ENCODE measurements at regions not wholly inside any gene's neighbourhood (a gene's known extent, or its start where the extent isn't known, plus 50 kb on each side); places are given as distances from the start of the nearest gene placed in this dataset.

DNA sequence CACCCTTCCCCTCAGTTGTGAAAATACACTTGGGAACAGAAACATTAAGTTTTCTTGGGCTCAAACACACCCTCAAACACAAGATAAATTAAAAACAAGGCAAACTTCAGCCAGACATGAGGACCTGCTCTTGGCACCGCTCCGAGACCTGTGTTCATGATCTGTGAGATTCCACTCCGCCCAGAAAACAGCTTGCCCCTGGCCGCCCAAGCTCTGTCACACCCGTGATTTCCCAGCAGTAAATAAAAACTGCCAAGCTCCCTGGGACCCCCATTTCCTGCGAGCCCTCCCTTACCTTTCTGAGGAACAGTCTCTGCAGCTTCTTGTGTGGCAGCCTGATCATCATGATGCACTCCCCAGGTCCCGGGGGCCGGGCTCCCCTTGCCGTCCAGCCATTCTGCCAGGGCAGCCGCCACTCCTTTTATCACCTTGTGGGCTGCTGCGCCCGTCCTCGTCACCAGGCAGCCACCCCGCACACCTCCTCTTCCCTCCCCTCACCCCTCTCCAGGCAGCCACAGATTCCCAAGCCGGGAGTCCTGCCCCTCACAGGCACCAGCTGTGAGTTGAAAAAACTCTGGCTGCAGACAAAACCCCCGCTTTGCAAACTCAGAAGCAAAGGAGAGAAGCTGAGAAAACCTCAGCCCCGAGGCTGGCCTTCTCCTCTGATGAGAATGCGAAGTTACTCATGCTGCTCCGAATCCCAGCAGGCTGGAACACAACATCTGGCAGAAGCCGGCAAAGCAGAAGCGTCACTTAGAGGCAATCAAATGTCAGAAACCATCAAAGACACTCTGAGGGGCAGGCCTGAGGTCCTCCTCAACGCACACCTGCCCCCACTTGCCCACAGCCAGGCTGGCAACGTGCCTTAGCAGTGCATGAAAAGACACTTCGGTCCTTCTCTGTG lies 130.4 kb upstream of the RPS6KA2 start:
- TF ChIP-seq, protein P1, sequence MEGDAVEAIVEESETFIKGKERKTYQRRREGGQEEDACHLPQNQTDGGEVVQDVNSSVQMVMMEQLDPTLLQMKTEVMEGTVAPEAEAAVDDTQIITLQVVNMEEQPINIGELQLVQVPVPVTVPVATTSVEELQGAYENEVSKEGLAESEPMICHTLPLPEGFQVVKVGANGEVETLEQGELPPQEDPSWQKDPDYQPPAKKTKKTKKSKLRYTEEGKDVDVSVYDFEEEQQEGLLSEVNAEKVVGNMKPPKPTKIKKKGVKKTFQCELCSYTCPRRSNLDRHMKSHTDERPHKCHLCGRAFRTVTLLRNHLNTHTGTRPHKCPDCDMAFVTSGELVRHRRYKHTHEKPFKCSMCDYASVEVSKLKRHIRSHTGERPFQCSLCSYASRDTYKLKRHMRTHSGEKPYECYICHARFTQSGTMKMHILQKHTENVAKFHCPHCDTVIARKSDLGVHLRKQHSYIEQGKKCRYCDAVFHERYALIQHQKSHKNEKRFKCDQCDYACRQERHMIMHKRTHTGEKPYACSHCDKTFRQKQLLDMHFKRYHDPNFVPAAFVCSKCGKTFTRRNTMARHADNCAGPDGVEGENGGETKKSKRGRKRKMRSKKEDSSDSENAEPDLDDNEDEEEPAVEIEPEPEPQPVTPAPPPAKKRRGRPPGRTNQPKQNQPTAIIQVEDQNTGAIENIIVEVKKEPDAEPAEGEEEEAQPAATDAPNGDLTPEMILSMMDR (IDR thresholded peaks at IDR 0.05): no peak
- TF ChIP-seq POLR2A (IDR thresholded peaks at IDR 0.05): no peak
- intact Hi-C loops (cut with DNase I; ENCODE audit: low total_unique reads): no loop called here
- DNase-seq (ENCODE audit: low spot score in 2 of 2): no peak
- H3K4me3 ChIP-seq (ENCODE audit: low read depth, poor library complexity, severe bottlenecking): no peak overlapping the region
- WGBS, 2 donors: 15 to 16% methylated on average over 24 of the region's 24 CpGs

DNA sequence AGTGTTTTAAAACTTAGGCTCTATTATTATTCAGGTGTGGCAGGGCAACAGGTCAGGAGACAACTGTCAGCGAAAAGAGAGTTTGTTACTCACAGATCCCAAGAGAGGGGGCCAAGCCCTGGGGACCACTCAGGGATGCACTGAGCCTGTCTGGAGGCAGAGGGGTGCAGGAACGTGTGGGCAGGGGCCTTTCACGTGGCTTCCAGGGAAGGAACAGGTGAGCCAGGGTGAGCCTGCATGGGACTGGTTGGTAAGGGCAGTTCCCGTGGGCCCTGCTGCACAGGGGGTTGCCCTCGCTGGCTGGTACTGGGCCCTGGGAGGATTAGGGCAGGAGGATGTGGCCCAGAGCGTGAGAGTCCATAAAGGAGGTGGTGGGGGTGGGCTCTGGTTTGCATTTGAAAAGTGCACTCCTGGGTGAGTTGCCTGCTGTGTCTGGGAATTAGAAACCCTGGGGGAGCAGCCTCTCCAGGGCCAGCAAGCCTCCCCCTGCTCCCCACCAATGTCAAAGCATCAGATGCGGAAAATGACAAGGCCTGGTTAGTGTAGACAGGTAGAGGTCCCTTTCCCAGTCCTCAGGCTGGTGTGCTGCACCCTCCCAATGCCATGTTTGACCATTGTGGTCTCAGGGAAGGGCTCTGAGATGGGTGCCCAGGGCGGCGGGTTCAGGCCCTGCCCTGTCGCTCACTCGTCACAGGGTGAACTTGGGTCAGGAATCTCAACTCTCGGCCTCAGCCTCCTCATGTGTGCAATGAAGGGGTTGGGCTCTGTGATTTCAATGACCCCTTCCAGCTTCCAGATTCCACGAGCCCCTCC lies 127.4 kb upstream of the RPS6KA2 start:
- WGBS, 2 donors: 92 to 93% methylated on average over 12 of the region's 13 CpGs
- no peak overlapping the region for H3K4me3 ChIP-seq (ENCODE audit: low read depth, poor library complexity, severe bottlenecking)
- TF ChIP-seq, protein P1 (IDR thresholded peaks at IDR 0.05): no peak
- no peak for TF ChIP-seq POLR2A (IDR thresholded peaks at IDR 0.05)
- intact Hi-C loops (cut with DNase I; ENCODE audit: low total_unique reads): no loop called here
- DNase-seq (ENCODE audit: low spot score in 2 of 2): no peak

DNA sequence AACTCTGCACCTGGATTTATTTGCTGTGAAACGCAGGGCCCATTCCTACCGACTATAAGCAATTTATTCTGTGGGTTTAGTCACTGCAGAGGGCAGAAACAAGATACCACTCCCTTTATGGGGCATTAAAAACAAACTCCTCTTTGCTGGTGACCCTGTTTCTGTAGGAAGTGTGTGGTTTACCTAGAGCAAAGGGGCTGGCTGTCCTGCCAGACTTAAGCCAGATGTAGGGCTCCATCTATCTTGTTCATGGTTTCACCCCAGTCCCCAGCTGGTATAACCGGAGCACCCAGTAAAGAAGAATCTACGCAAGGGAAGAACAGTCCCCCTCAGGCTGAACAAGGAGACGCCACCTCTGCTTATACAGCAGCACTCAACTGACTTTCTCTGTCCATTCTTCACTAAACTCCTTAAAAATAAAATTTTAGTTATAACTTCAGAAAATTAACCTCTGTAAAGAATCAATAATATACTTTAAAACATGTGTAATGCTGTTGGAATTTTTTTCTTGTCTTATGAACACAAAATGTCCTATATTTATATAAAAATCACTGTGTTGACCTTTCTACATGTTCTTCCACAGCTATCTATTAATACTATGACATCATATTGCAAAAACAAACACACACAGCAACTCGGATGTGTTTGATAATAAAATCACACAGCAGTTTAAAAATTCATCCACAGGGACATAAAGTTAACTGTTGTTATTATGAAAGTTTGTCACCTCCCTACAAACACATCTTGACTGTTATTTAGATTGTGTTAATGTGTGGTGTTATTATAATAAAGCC lies 126.1 kb upstream of the RPS6KA2 start:
- DNase-seq (ENCODE audit: low spot score in 2 of 2): no peak
- intact Hi-C loops (cut with DNase I; ENCODE audit: low total_unique reads): no loop called here
- H3K4me3 ChIP-seq (ENCODE audit: low read depth, poor library complexity, severe bottlenecking): no peak overlapping the region
- TF ChIP-seq POLR2A (IDR thresholded peaks at IDR 0.05): no peak
- TF ChIP-seq, protein P1 (IDR thresholded peaks at IDR 0.05): no peak
- WGBS, 2 donors: 77 to 80% methylated on average over 6 of the region's 6 CpGs

DNA sequence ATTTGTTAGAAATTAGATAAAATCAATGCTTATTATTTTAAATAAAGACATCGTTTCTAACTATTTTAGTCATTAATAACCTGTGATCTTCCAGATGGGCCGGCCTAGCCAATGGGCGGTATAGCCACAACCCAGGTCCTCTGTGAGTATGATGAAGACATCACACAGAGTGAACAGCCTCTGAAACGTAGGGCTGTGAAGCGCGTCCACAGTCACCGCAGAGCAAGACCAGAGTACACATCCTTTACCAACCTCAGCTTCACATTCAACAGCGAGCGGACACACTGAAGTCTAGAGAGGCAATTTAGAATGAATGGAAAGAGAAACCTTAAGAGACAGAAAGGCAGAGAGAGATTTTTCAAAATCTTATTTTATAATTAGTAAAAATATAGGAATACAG lies 125.0 kb upstream of the RPS6KA2 start:
- 89 to 91% methylated on average over 9 of the region's 9 CpGs for WGBS, 2 donors
- H3K4me3 ChIP-seq (ENCODE audit: low read depth, poor library complexity, severe bottlenecking): no peak overlapping the region
- DNase-seq (ENCODE audit: low spot score in 2 of 2): no peak
- intact Hi-C loops (cut with DNase I; ENCODE audit: low total_unique reads): no loop called here
- no peak for TF ChIP-seq POLR2A (IDR thresholded peaks at IDR 0.05)
- TF ChIP-seq, protein P1 (IDR thresholded peaks at IDR 0.05): no peak

DNA sequence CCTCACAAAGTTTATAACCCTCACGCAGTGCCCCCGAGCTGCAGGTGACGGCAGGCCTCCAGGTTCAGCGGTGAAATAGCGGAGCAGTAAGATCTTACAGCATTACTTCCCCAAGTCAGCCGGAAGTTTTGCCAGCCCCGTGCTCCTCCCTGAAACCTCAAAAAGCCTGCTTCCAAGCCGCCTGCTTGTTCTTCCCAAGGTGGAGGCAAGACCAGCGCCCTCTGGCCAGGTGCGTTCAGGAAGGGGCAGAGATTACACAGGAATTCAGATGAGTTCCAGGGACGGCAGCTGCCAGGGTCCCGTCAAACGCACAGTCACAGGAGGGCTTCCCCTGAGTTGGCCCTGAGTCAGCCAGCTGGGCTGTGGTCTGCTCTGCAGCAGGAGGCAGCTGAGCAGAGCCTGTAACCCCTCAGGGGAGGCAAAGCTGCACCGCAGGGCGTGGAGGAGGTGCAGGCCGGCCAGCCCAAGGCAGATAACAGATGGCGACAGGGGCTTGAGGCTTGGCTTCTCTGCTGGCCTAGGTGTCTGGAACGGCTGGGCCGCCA lies 124.1 kb upstream of the RPS6KA2 start:
- 66 to 74% methylated on average over 12 to 19 of the region's 19 CpGs for WGBS, 2 donors
- TF ChIP-seq POLR2A (IDR thresholded peaks at IDR 0.05): no peak
- TF ChIP-seq, protein P1 (IDR thresholded peaks at IDR 0.05): no peak
- H3K4me3 ChIP-seq (ENCODE audit: low read depth, poor library complexity, severe bottlenecking): no peak overlapping the region
- intact Hi-C loops (cut with DNase I; ENCODE audit: low total_unique reads): no loop called here
- DNase-seq (ENCODE audit: low spot score in 2 of 2): no peak
